ENCODE measurements at regions not wholly inside any gene's neighbourhood (a gene's known extent, or its start where the extent isn't known, plus 50 kb on each side); places are given as distances from the start of the nearest gene placed in this dataset.
A peak's percentile ranks its signal among the peaks of the same experiment; 100 is the strongest.

GRCh38 chr2:39524061-39524460 lies 87.0 kb upstream of the MAP4K3 start:
- Histone ChIP-seq H3K36me3 (no peaks in the 10 kb centered on the region), H3K4me1 (peaks cover 11% of the 10 kb centered on the region), H3K27ac (no peak overlapping the region), H3K4me3 (no peak overlapping the region), H3K9me3 (no peaks in the 10 kb centered on the region), H3K27me3 (no peaks in the 10 kb centered on the region)
- no peak for DNase-seq
- intact Hi-C loops (cut with DNase I), result no loop called here
- TF ChIP-seq, protein P1, sequence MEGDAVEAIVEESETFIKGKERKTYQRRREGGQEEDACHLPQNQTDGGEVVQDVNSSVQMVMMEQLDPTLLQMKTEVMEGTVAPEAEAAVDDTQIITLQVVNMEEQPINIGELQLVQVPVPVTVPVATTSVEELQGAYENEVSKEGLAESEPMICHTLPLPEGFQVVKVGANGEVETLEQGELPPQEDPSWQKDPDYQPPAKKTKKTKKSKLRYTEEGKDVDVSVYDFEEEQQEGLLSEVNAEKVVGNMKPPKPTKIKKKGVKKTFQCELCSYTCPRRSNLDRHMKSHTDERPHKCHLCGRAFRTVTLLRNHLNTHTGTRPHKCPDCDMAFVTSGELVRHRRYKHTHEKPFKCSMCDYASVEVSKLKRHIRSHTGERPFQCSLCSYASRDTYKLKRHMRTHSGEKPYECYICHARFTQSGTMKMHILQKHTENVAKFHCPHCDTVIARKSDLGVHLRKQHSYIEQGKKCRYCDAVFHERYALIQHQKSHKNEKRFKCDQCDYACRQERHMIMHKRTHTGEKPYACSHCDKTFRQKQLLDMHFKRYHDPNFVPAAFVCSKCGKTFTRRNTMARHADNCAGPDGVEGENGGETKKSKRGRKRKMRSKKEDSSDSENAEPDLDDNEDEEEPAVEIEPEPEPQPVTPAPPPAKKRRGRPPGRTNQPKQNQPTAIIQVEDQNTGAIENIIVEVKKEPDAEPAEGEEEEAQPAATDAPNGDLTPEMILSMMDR (IDR thresholded peaks at IDR 0.05), result no peak
- no peak for ATAC-seq

DNA sequence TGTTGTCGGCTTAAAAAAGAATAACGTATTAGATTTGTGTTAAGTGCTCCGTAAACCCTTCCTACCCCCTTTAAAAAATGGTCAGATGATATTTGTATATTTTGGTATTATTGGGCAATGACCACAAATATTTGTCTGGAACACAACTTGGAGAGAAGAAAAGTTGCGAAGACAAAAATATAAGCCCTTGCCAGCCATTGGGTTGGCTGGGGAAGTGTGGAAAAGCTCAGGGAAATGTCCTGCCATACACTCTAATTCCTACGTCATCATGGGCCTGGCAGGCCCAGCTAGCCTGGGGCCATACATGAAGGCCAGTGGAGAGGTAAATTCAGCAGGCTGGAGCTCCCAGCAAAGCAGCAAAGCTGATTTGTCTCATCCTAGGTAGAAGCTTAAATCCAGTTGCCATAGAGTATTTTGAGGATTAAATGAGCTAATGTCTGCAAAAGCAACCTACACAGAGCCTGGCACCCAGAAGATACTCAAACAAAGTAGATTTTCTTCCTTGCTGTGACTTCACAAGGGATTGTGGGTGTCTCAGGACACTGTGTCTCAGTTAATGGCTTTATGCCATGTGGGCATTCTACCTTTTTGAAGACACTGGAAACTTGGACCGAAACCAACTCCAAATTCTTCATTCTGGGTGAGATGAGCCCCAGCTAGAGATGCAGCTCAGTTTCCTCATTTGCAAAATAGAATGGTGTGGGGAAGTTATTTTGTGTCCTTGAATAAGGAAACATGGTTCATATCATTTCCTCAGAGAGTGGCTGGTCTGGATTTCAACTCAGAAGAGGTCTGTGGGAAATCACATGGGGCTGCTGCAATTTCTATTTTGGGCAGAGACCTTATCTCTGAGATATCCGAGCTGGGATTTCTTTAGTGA lies 87.9 kb upstream of the MAP4K3 start:
- peak; percentile 55 for ATAC-seq

GRCh38 chr2:39525636-39526412 lies 88.7 kb upstream of the MAP4K3 start:
- H3K36me3 ChIP-seq, result no peaks in the 10 kb centered on the region
- H3K4me1 ChIP-seq, result peaks cover 11% of the 10 kb centered on the region
- TF ChIP-seq, protein P1 (IDR thresholded peaks at IDR 0.05), result no peak
- H3K4me3 ChIP-seq, result no peak overlapping the region
- intact Hi-C loops (cut with DNase I), result no loop called here
- no peaks in the 10 kb centered on the region for H3K9me3 ChIP-seq
- DNase-seq (no peak), ATAC-seq (no peak)
- no peaks in the 10 kb centered on the region for H3K27me3 ChIP-seq
- H3K27ac ChIP-seq, result no peak overlapping the region

More for the DNA sequence above, 87.9 kb upstream of the MAP4K3 start:
- H3K4me3 ChIP-seq, result no peak overlapping the region
- no peaks in the 10 kb centered on the region for H3K27me3 ChIP-seq
- TF ChIP-seq, protein P1 (IDR thresholded peaks at IDR 0.05), result no peak
- H3K27ac ChIP-seq, result no peak overlapping the region
- peaks cover 11% of the 10 kb centered on the region for H3K4me1 ChIP-seq
- H3K36me3 ChIP-seq, result no peaks in the 10 kb centered on the region
- no peaks in the 10 kb centered on the region for H3K9me3 ChIP-seq
- no peak for DNase-seq
- intact Hi-C loops (cut with DNase I), result no loop called here

- intact Hi-C loops (cut with DNase I), result no loop called here
- peaks cover 11% of the 10 kb centered on the region for H3K4me1 ChIP-seq
- H3K9me3 ChIP-seq, result no peaks in the 10 kb centered on the region
- H3K4me3 ChIP-seq, result no peak overlapping the region
- ATAC-seq (peak; percentile 45), DNase-seq (no peak)
- TF ChIP-seq, protein P1 (IDR thresholded peaks at IDR 0.05), result no peak
- no peaks in the 10 kb centered on the region for H3K27me3 ChIP-seq
- H3K36me3 ChIP-seq, result no peaks in the 10 kb centered on the region
- H3K27ac ChIP-seq, result no peak overlapping the region
Measured at GRCh38 chr2:39528701-39529100, 91.6 kb upstream of the MAP4K3 start.

DNA sequence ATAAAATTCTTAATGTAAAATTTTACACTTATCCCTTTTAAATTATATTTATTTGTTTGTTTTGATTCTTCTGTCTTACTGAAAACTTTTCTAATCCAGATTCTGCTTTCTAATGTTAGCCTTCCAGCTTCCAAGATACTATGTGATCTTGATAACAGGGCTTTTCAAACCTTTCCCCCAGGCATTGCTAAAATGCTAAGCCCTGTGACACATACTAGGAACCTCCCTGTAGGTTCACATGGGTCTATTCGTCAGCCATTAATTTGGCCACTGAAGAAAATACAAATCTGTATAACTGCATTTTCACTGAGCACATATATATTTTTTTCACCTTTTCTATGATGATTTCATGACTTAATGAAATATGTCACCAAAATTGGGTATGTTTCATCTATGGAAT lies 92.8 kb upstream of the MAP4K3 start:
- H3K4me1 ChIP-seq, result peaks cover 8% of the 10 kb centered on the region
- no peak for DNase-seq
- H3K9me3 ChIP-seq, result no peaks in the 10 kb centered on the region

More for the DNA sequence above, 92.8 kb upstream of the MAP4K3 start:
- no peaks in the 10 kb centered on the region for H3K27me3 ChIP-seq
- no peak for ATAC-seq
- intact Hi-C loops (cut with DNase I), result no loop called here
- H3K36me3 ChIP-seq, result no peaks in the 10 kb centered on the region
- no peak overlapping the region for H3K4me3 ChIP-seq
- TF ChIP-seq, protein P1 (IDR thresholded peaks at IDR 0.05), result no peak
- no peak overlapping the region for H3K27ac ChIP-seq

Measured in upper lobe of right lung (tissue), 1 donor.